Uterus (tissue), 2 donors: ENCODE measurements at regions not wholly inside any gene's neighbourhood (a gene's known extent, or its start where the extent isn't known, plus 50 kb on each side); places are given as distances from the start of the nearest gene placed in this dataset.

ENCODE experiments used
- POLR2A ChIP-seq, 2 donors: fragments of 450-650 bp; IDR thresholded peaks; one replicate each; pipeline ENCODE4 v1.6.1; 2016; ENCODE audit warnings: antibody characterized with exemption in 2 of 2, mild to moderate bottlenecking in 1 of 2, moderate library complexity in 1 of 2
- TF ChIP-seq, protein P1 (sequence below), 4 experiments: fragments of 200-600 bp in 2 of 4; fragments of 450-650 bp in 2 of 4; sonication (generic) in 2 of 4; IDR thresholded peaks; one replicate each; pipeline ENCODE4 v1.5.1; 2016 to 2019; ENCODE audit warnings: antibody characterized with exemption in 4 of 4, mild to moderate bottlenecking in 2 of 4, moderate library complexity in 1 of 4

DNA sequence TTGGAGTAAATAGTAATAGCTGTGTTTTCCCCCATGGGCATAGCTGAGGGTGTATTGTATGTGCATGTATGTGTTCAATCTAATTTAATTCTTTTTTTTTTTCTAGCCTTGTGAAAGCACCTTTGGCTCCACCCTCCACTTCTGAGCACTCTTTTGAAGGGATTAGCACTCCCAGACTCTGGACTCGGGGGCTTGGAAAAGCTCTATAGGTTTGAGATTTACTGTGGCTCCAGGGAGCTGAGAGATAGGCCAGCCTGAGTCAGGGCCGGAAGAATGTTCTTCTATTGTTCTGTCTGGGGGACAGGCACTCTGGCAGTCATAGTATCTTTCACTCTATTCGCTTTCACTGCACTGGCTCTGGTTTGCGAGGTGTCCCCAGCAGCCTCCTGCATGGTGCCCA is 540.0 kb upstream of the TBX3 start:
- TF ChIP-seq, protein P1, sequence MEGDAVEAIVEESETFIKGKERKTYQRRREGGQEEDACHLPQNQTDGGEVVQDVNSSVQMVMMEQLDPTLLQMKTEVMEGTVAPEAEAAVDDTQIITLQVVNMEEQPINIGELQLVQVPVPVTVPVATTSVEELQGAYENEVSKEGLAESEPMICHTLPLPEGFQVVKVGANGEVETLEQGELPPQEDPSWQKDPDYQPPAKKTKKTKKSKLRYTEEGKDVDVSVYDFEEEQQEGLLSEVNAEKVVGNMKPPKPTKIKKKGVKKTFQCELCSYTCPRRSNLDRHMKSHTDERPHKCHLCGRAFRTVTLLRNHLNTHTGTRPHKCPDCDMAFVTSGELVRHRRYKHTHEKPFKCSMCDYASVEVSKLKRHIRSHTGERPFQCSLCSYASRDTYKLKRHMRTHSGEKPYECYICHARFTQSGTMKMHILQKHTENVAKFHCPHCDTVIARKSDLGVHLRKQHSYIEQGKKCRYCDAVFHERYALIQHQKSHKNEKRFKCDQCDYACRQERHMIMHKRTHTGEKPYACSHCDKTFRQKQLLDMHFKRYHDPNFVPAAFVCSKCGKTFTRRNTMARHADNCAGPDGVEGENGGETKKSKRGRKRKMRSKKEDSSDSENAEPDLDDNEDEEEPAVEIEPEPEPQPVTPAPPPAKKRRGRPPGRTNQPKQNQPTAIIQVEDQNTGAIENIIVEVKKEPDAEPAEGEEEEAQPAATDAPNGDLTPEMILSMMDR (IDR thresholded peaks at IDR 0.05), result no peak
- no peak for TF ChIP-seq POLR2A (IDR thresholded peaks at IDR 0.05)
